ENCODE measurements at regions not wholly inside any gene's neighbourhood (a gene's known extent, or its start where the extent isn't known, plus 50 kb on each side); places are given as distances from the start of the nearest gene placed in this dataset.

DNA sequence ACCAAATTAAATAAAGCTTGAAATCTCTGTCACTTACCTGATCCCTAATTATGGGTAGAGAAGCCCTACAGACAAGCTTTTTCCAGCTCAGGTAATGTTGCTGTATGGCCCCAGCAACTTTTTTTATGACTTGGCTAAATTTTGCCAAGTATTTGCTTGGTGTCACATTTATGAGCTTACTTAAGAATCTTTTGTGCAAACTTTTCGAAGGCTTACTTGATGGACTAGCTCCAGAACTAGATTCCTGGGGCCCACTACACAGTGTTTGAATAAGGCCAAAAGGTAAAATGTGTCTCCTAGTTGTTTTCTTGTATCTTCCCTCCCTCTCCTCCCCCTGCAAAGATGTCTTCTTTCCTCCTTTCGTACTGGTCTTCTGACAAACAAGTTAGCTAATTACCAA, 257.9 kb downstream of the OSR1 start:
- TF ChIP-seq CTCF (IDR thresholded peaks at IDR 0.05) = no peak
- no peak for TF ChIP-seq POLR2A (IDR thresholded peaks at IDR 0.05)

Data from thyroid gland (tissue), 4 donors.